Loucy (cell line): ENCODE measurements at regions not wholly inside any gene's neighbourhood (a gene's known extent, or its start where the extent isn't known, plus 50 kb on each side); places are given as distances from the start of the nearest gene placed in this dataset.

Experiments
- EZH2phosphoT487 ChIP-seq: fragments of 200-600 bp; IDR thresholded peaks from 2 replicates; pipeline ENCODE4 v1.6.1; 2018; ENCODE audit warnings: antibody characterized with exemption, mild to moderate bottlenecking, moderate library complexity, borderline replicate concordance
- TF ChIP-seq, protein P1 (sequence below): fragments of 200-600 bp; sonication (generic); conservative IDR thresholded peaks from 2 replicates; pipeline ENCODE4 v1.5.1; 2014; ENCODE audit warnings: mild to moderate bottlenecking, antibody characterized with exemption, low read length

DNA sequence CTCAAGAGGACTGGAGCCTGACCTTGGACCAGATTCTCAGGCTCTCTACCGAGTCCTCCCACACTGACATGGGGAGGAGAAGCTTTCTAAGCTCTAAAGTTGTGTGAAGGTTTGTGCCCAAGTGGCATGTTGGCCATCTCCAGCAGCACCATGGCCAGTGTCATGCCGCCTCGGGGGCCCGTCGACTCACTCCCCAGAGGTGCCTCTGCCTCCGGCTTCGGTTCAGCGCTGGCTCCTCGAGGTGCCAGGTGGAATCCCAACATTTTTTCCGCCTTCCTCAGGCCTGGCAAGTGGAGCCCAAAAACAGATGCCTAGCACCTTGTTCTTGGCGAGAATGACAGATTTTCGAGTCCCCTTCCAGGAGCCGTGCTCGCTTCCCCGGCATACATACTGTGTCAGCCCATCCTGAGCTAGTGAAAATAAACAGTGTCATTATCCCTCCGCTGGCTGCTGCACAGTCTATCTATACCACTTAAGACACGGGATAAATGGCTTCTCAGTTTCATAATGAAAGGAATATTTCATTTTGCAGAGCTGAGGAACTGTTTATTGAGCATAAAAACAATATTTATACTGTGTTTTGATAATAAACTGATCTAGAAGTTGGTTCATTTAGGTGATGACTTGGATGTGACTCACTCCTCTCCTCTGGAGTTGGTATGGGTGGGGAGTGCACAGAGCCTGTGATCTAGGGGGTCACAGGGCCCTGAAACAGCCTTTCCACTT is 328.5 kb upstream of the TLE3 start:
- TF ChIP-seq, protein P1, sequence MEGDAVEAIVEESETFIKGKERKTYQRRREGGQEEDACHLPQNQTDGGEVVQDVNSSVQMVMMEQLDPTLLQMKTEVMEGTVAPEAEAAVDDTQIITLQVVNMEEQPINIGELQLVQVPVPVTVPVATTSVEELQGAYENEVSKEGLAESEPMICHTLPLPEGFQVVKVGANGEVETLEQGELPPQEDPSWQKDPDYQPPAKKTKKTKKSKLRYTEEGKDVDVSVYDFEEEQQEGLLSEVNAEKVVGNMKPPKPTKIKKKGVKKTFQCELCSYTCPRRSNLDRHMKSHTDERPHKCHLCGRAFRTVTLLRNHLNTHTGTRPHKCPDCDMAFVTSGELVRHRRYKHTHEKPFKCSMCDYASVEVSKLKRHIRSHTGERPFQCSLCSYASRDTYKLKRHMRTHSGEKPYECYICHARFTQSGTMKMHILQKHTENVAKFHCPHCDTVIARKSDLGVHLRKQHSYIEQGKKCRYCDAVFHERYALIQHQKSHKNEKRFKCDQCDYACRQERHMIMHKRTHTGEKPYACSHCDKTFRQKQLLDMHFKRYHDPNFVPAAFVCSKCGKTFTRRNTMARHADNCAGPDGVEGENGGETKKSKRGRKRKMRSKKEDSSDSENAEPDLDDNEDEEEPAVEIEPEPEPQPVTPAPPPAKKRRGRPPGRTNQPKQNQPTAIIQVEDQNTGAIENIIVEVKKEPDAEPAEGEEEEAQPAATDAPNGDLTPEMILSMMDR = no peak
- TF ChIP-seq EZH2phosphoT487 = no peak
